Esophagus (tissue), 2 donors: ENCODE measurements at regions not wholly inside any gene's neighbourhood (a gene's known extent, or its start where the extent isn't known, plus 50 kb on each side); places are given as distances from the start of the nearest gene placed in this dataset.

ENCODE experiments used
- H3K27ac ChIP-seq, 2 donors: one replicate each; pipeline ENCODE4 v1.5.1; 2013; ENCODE audit warnings: low read depth in 2 of 2, mild to moderate bottlenecking in 2 of 2, inconsistent platforms in 1 of 2, low read length in 1 of 2, moderate library complexity in 1 of 2
- H3K27me3 ChIP-seq, 2 donors: one replicate each; pipeline ENCODE4 v1.6.1; 2013; ENCODE audit warnings: low read length in 2 of 2, control low read depth in 1 of 2, mild to moderate bottlenecking in 1 of 2; ENCODE audit not compliant: insufficient read depth in 2 of 2, control insufficient read depth in 1 of 2
- H3K36me3 ChIP-seq, 2 donors: one replicate each; pipeline ENCODE4 v1.6.1; 2013; ENCODE audit warnings: low read length in 1 of 2; ENCODE audit not compliant: control insufficient read depth in 2 of 2, insufficient read depth in 2 of 2
- H3K4me1 ChIP-seq, 2 donors: one replicate each; pipeline ENCODE4 v1.6.1; 2013; ENCODE audit warnings: low read length in 1 of 2; ENCODE audit not compliant: control insufficient read depth in 2 of 2, insufficient read depth in 2 of 2
- H3K4me3 ChIP-seq, 2 donors: one replicate each; pipeline ENCODE4 v1.5.1; 2013; ENCODE audit warnings: low read length in 2 of 2, mild to moderate bottlenecking in 2 of 2, low read depth in 1 of 2, moderate library complexity in 1 of 2
- H3K9me3 ChIP-seq, 2 donors: one replicate each; pipeline ENCODE4 v1.6.1; 2013; ENCODE audit warnings: mild to moderate bottlenecking in 2 of 2, low read depth in 1 of 2, low read length in 1 of 2, moderate library complexity in 1 of 2; ENCODE audit not compliant: control insufficient read depth in 2 of 2, insufficient read depth in 1 of 2
- WGBS, 2 donors: extraction: QIAGEN DNeasy Blood & Tissue Kit; methylation state at CpG; one replicate each; pipeline ENCODE4 v1.1.7; 2013; 5-methylcytosine and 5-hydroxymethylcytosine counted together
- donor health status: healthy with polysubstance abuse.
- donor health status: Bipolar disorder and iron deficiency.

- WGBS, 2 donors, result 96 to 98% methylated on average over 1 of the region's 1 CpG
- H3K27me3 ChIP-seq, result no peaks in the 10 kb centered on the region
- no peaks in the 10 kb centered on the region for H3K9me3 ChIP-seq
- H3K4me1 ChIP-seq, result no peaks in the 10 kb centered on the region
- no peak overlapping the region for H3K4me3 ChIP-seq
- H3K36me3 ChIP-seq, result peaks cover 0 to 5% of the 10 kb centered on the region in 2 donors
- no peak overlapping the region for H3K27ac ChIP-seq
These were observed 49.9 kb upstream of the KLF6 start for GRCh38 chr10:3834947-3835346.
